Panc1 (cell line): ENCODE measurements at regions not wholly inside any gene's neighbourhood (a gene's known extent, or its start where the extent isn't known, plus 50 kb on each side); places are given as distances from the start of the nearest gene placed in this dataset.
A peak's percentile ranks its signal among the peaks of the same experiment; 100 is the strongest.

Experiments used
- ATAC-seq: fragments of 200-7000 bp; cut with Tn5 transposase; 2 replicates; pipeline ENCODE4 v1.9.1; 2020; ENCODE audit warnings: mild to moderate bottlenecking, moderate library complexity
- BruUV-seq: library from RNA; stranded (reverse); fragments of 400-500 nt; replicated peaks from 2 replicates; lab custom pipeline; 2021; lab: Mats Ljungman, UMichigan
- CTCF ChIA-PET: fragments of 300-600 bp; sonication (Branson Sonifier 250); formaldehyde crosslinking; loops from one replicate; lab custom pipeline; 2022; ENCODE audit warnings: antibody characterized with exemption; lab: Charles Lee
- POLR2A ChIA-PET: fragments of 300-600 bp; sonication (Branson Sonifier 250); formaldehyde crosslinking; loops from one replicate; lab custom pipeline; 2022; ENCODE audit warnings: antibody characterized with exemption; lab: Charles Lee
- DNase-seq: peaks from one replicate; pipeline ENCODE4 v3.0.0-alpha.2; 2010; ENCODE audit warnings: low read depth, low spot score
- H3K27ac ChIP-seq: 2 replicates; pipeline ENCODE4 v1.5.1; 2011; ENCODE audit warnings: mild to moderate bottlenecking, low read length, inconsistent platforms
- H3K27me3 ChIP-seq: fragments of 200-500 bp; sonication (Bioruptor generic); 2 replicates; pipeline ENCODE4 v1.6.0; 2014; ENCODE audit warnings: low read length, inconsistent platforms; ENCODE audit not compliant: control insufficient read depth, insufficient read depth
- H3K36me3 ChIP-seq: fragments of 200-500 bp; sonication (Bioruptor generic); 2 replicates; pipeline ENCODE4 v1.5.1; 2014; ENCODE audit warnings: inconsistent platforms, mild to moderate bottlenecking, low read length, moderate library complexity; ENCODE audit not compliant: control insufficient read depth, insufficient read depth
- H3K4me1 ChIP-seq: 2 replicates; pipeline ENCODE4 v1.5.1; 2011; ENCODE audit warnings: inconsistent platforms, mild to moderate bottlenecking, low read length, moderate library complexity; ENCODE audit not compliant: control insufficient read depth, insufficient read depth
- H3K4me3 ChIP-seq, 2 experiments: 2 replicates each; pipeline ENCODE4 v1.5.1; 2011 to 2012; ENCODE audit warnings: low read depth in 2 of 2, low read length in 2 of 2, mild to moderate bottlenecking in 2 of 2, inconsistent platforms in 1 of 2, moderate library complexity in 1 of 2
- H3K9me3 ChIP-seq: fragments of 200-500 bp; sonication (Bioruptor generic); 2 replicates; pipeline ENCODE4 v1.5.1; 2014; ENCODE audit warnings: low read depth, mild to moderate bottlenecking, inconsistent platforms, low read length, moderate library complexity; ENCODE audit not compliant: control insufficient read depth, insufficient read depth
- POLR2AphosphoS5 ChIP-seq: IDR thresholded peaks from 2 replicates; pipeline ENCODE4 v1.6.1; 2012; ENCODE audit warnings: mild to moderate bottlenecking, low read depth, low read length, moderate library complexity
- SIN3A ChIP-seq: IDR thresholded peaks from 2 replicates; pipeline ENCODE4 v1.6.1; 2012; ENCODE audit warnings: low read depth, mild to moderate bottlenecking, low read length, moderate library complexity, borderline replicate concordance; ENCODE audit not compliant: insufficient read depth
- TCF7L2 ChIP-seq: IDR thresholded peaks from 2 replicates; pipeline ENCODE4 v1.6.1; 2011; ENCODE audit warnings: mild to moderate bottlenecking, low read depth, low read length, inconsistent platforms
- in situ Hi-C: cut with HindIII; loops from 2 replicates; pipeline ENCODE4 v1.10.0; 2016; ENCODE audit warnings: low sequenced_read_pairs, low pct_unique_long_range_greater_than_20kb
- intact Hi-C: fragments of 100-400 bp; cut with micrococcal nuclease; formaldehyde crosslinking; loops from one replicate; pipeline ENCODE4 v1.10.0; 2022; ENCODE audit not compliant: unreplicated experiment
- TF ChIP-seq, protein P1 (sequence below): fragments of 450-650 bp; IDR thresholded peaks from 2 replicates; pipeline ENCODE4 v1.5.1; 2017; ENCODE audit warnings: mild to moderate bottlenecking
- TF ChIP-seq, protein P2 (sequence below), 2 experiments: IDR thresholded peaks; 2 replicates each; pipeline ENCODE4 v1.6.1; 2011 to 2012; ENCODE audit warnings: low read depth in 2 of 2, control low read depth in 1 of 2, low read length in 1 of 2, mild to moderate bottlenecking in 1 of 2, moderate library complexity in 1 of 2; ENCODE audit not compliant: insufficient read depth in 1 of 2

DNA sequence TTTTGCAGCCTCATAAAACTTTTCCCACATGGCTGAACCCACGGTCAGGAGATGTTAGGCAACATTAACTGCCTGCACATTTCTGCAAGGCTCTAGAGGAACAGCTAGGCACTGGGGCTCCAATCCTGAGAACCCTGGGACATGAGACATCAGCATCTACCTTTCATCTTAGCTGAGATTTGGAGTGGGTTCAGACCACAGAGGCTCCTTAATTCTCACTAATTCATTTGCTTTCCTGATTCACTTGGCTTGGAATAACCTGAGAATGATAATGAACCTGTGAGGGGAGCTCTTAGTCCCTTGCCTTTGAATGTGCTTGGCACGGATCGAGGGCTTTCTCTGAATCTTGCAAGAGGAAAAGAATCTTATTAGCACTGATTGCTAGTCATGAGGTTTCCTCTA, 266.2 kb downstream of the FIGN start:
- ATAC-seq (no peak; the same call in 1 of the 2 replicates), DNase-seq (no peak)
- in situ Hi-C loops, result no loop called here
- H3K27ac ChIP-seq, result peak overlapping the region; percentile 54; the same call in 1 of the 2 replicates
- no peaks in the 10 kb centered on the region for H3K27me3 ChIP-seq
- no peak overlapping the region for H3K4me3 ChIP-seq
- intact Hi-C loops, result no loop called here
- no peak for TF ChIP-seq POLR2AphosphoS5
- TF ChIP-seq, protein P1, sequence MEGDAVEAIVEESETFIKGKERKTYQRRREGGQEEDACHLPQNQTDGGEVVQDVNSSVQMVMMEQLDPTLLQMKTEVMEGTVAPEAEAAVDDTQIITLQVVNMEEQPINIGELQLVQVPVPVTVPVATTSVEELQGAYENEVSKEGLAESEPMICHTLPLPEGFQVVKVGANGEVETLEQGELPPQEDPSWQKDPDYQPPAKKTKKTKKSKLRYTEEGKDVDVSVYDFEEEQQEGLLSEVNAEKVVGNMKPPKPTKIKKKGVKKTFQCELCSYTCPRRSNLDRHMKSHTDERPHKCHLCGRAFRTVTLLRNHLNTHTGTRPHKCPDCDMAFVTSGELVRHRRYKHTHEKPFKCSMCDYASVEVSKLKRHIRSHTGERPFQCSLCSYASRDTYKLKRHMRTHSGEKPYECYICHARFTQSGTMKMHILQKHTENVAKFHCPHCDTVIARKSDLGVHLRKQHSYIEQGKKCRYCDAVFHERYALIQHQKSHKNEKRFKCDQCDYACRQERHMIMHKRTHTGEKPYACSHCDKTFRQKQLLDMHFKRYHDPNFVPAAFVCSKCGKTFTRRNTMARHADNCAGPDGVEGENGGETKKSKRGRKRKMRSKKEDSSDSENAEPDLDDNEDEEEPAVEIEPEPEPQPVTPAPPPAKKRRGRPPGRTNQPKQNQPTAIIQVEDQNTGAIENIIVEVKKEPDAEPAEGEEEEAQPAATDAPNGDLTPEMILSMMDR, result 0 out of 2 replicates have a peak, but pooled peaks have one; percentile 7
- TF ChIP-seq, protein P2, sequence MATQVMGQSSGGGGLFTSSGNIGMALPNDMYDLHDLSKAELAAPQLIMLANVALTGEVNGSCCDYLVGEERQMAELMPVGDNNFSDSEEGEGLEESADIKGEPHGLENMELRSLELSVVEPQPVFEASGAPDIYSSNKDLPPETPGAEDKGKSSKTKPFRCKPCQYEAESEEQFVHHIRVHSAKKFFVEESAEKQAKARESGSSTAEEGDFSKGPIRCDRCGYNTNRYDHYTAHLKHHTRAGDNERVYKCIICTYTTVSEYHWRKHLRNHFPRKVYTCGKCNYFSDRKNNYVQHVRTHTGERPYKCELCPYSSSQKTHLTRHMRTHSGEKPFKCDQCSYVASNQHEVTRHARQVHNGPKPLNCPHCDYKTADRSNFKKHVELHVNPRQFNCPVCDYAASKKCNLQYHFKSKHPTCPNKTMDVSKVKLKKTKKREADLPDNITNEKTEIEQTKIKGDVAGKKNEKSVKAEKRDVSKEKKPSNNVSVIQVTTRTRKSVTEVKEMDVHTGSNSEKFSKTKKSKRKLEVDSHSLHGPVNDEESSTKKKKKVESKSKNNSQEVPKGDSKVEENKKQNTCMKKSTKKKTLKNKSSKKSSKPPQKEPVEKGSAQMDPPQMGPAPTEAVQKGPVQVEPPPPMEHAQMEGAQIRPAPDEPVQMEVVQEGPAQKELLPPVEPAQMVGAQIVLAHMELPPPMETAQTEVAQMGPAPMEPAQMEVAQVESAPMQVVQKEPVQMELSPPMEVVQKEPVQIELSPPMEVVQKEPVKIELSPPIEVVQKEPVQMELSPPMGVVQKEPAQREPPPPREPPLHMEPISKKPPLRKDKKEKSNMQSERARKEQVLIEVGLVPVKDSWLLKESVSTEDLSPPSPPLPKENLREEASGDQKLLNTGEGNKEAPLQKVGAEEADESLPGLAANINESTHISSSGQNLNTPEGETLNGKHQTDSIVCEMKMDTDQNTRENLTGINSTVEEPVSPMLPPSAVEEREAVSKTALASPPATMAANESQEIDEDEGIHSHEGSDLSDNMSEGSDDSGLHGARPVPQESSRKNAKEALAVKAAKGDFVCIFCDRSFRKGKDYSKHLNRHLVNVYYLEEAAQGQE (IDR thresholded peaks at IDR 0.05; ENCODE audit: insufficient read depth in 1 of 2, low read depth in 2 of 2, low read length in 1 of 2), result no peak
- no peak for TF ChIP-seq SIN3A
- TF ChIP-seq TCF7L2, result no peak
- H3K4me1 ChIP-seq, result 0 out of 2 replicates have a peak, but pooled peaks cover 8% of the 10 kb centered on the region
- no peaks in the 10 kb centered on the region for H3K36me3 ChIP-seq
- no TSS peak for BruUV-seq
- ChIA-PET CTCF (interaction anchor here (0.6 to 0.7 kb wide), 2 partner anchors 121 to 1891 kb away, joined by 3 read pairs; no protein-coding TSS in a partner anchor), POLR2A (no interaction called here)
- no peaks in the 10 kb centered on the region for H3K9me3 ChIP-seq

DNA sequence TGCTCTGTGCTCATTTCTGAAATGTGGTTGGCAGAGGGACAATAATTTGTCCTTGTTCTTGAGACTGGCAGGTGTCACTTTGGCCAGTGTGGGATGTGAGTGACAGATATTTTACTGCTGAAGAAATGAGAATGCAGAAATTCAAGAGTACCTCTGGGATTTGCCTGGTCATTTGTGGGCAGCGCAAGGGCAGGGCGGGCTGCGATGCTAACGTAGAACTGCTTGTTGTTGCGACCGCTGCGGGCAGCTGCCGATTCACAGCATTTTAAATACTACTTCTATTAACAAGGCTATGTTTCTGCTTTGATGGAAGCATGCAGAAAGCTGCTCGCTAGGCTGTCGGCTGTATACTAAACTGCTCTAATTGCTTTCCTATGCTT, 268.6 kb downstream of the FIGN start:
- ChIA-PET CTCF (no interaction called here), POLR2A (no interaction called here)
- TF ChIP-seq, protein P2 (IDR thresholded peaks at IDR 0.05; ENCODE audit: insufficient read depth in 1 of 2, low read depth in 2 of 2, low read length in 1 of 2), result no peak
- no peak for TF ChIP-seq POLR2AphosphoS5
- TF ChIP-seq, protein P1, result no peak
- TF ChIP-seq SIN3A, result no peak
- no peak for TF ChIP-seq TCF7L2
- no TSS peak for BruUV-seq
- in situ Hi-C loops, result no loop called here
- H3K27ac ChIP-seq, result peak overlapping the region; percentile 23; the same call in 1 of the 2 replicates
- intact Hi-C loops, result no loop called here
- DNase-seq (no peak), ATAC-seq (no peak)
- 0 out of 2 replicates have a peak, but pooled peaks cover 8% of the 10 kb centered on the region for H3K4me1 ChIP-seq
- no peak overlapping the region for H3K4me3 ChIP-seq
- no peaks in the 10 kb centered on the region for H3K27me3 ChIP-seq
- no peaks in the 10 kb centered on the region for H3K36me3 ChIP-seq
- no peaks in the 10 kb centered on the region for H3K9me3 ChIP-seq
